ENCODE measurements at regions not wholly inside any gene's neighbourhood (a gene's known extent, or its start where the extent isn't known, plus 50 kb on each side); places are given as distances from the start of the nearest gene placed in this dataset.

GRCh38 chr5:2936413-2936812, 184.9 kb upstream of the IRX2 start:
- ChIA-PET CTCF (no interaction called here), POLR2A (ENCODE audit: unreplicated experiment) (no interaction called here)
- no peaks in the 10 kb centered on the region for H3K36me3 ChIP-seq (ENCODE audit: low read depth)
- intact Hi-C loops (cut with micrococcal nuclease; ENCODE audit: unreplicated experiment), result no loop called here
- no peaks in the 10 kb centered on the region for H3K9me2 ChIP-seq (ENCODE audit: insufficient read depth)
- DNase-seq, result no peak
- H3F3A ChIP-seq (ENCODE audit: insufficient read depth, low read depth), result no peaks in the 10 kb centered on the region
- no peaks in the 10 kb centered on the region for H4K20me1 ChIP-seq (ENCODE audit: insufficient read depth)
- no peak overlapping the region for H2AFZ ChIP-seq
- H3K4me1 ChIP-seq (replicated peaks; ENCODE audit: insufficient read depth), result no peaks in the 10 kb centered on the region
- peaks cover 11% of the 10 kb centered on the region; the same call in 1 of the 2 replicates for H3K27me3 ChIP-seq (ENCODE audit: insufficient read depth, low read depth)
- no peak overlapping the region for H3K27ac ChIP-seq
- no peak overlapping the region for H3K4me2 ChIP-seq
- BruUV-seq (replicated peaks), result no TSS peak
- 0 out of 2 replicates have a peak, but pooled peaks cover 10% of the 10 kb centered on the region for H3K9me3 ChIP-seq (ENCODE audit: insufficient read depth, low read depth)
- H3K79me2 ChIP-seq (ENCODE audit: low read depth), result no peaks in the 10 kb centered on the region
- no peak for TF ChIP-seq CTCF (conservative IDR thresholded peaks at IDR 0.05)
- no peak for TF ChIP-seq EZH2 (IDR thresholded peaks at IDR 0.05; ENCODE audit: low read depth)
- H3K4me3 ChIP-seq, result no peak overlapping the region

GRCh38 chr5:2929779-2930178, 178.3 kb upstream of the IRX2 start:
- intact Hi-C loops (cut with micrococcal nuclease; ENCODE audit: unreplicated experiment), result no loop called here

GRCh38 chr5:2921651-2922050, 170.2 kb upstream of the IRX2 start:
- no peak overlapping the region for H3K4me3 ChIP-seq
- POLR2A ChIA-PET (ENCODE audit: unreplicated experiment), result no interaction called here

More at GRCh38 chr5:2929779-2930178, 178.3 kb upstream of the IRX2 start:
- no peak overlapping the region for H3K27ac ChIP-seq
- no peak overlapping the region for H2AFZ ChIP-seq
- no peaks in the 10 kb centered on the region for H3K9me2 ChIP-seq (ENCODE audit: insufficient read depth)
- POLR2A ChIA-PET (ENCODE audit: unreplicated experiment), result no interaction called here
- TF ChIP-seq CTCF (conservative IDR thresholded peaks at IDR 0.05) (no peak), EZH2 (IDR thresholded peaks at IDR 0.05; ENCODE audit: low read depth) (no peak)
- CTCF ChIA-PET, result no interaction called here
- H3K79me2 ChIP-seq (ENCODE audit: low read depth), result no peaks in the 10 kb centered on the region
- no peak for DNase-seq
- no peaks in the 10 kb centered on the region for H3K36me3 ChIP-seq (ENCODE audit: low read depth)
- BruUV-seq (replicated peaks), result no TSS peak
- peaks cover 2% of the 10 kb centered on the region; the same call in 1 of the 2 replicates for H3K9me3 ChIP-seq (ENCODE audit: insufficient read depth, low read depth)
- no peaks in the 10 kb centered on the region for H3K4me1 ChIP-seq (replicated peaks; ENCODE audit: insufficient read depth)
- peaks cover 63% of the 10 kb centered on the region for H3K27me3 ChIP-seq (ENCODE audit: insufficient read depth, low read depth)
- H3F3A ChIP-seq (ENCODE audit: insufficient read depth, low read depth), result no peaks in the 10 kb centered on the region
- H4K20me1 ChIP-seq (ENCODE audit: insufficient read depth), result no peaks in the 10 kb centered on the region
- H3K4me3 ChIP-seq, result no peak overlapping the region
- no peak overlapping the region for H3K4me2 ChIP-seq

More at GRCh38 chr5:2921651-2922050, 170.2 kb upstream of the IRX2 start:
- Histone ChIP-seq H4K20me1 (ENCODE audit: insufficient read depth) (no peaks in the 10 kb centered on the region; the same call in 1 of the 2 replicates), H3K4me2 (no peak overlapping the region), H3K27ac (no peak overlapping the region), H3K4me1 (replicated peaks; ENCODE audit: insufficient read depth) (no peaks in the 10 kb centered on the region), H3K36me3 (ENCODE audit: low read depth) (no peaks in the 10 kb centered on the region), H3K9me3 (ENCODE audit: insufficient read depth, low read depth) (peaks cover 2% of the 10 kb centered on the region; the same call in 1 of the 2 replicates), H3K9me2 (ENCODE audit: insufficient read depth) (no peaks in the 10 kb centered on the region), H3F3A (ENCODE audit: insufficient read depth, low read depth) (no peaks in the 10 kb centered on the region), H3K27me3 (ENCODE audit: insufficient read depth, low read depth) (peaks cover 69% of the 10 kb centered on the region), H2AFZ (no peak overlapping the region), H3K79me2 (ENCODE audit: low read depth) (no peaks in the 10 kb centered on the region)
- DNase-seq, result no peak
- TF ChIP-seq EZH2 (IDR thresholded peaks at IDR 0.05; ENCODE audit: low read depth), result no peak
- no peak for TF ChIP-seq CTCF (conservative IDR thresholded peaks at IDR 0.05)
- intact Hi-C loops (cut with micrococcal nuclease; ENCODE audit: unreplicated experiment), result no loop called here
- CTCF ChIA-PET, result no interaction called here
- no TSS peak for BruUV-seq (replicated peaks)
